ENCODE measurements at regions not wholly inside any gene's neighbourhood (a gene's known extent, or its start where the extent isn't known, plus 50 kb on each side); places are given as distances from the start of the nearest gene placed in this dataset.

DNA sequence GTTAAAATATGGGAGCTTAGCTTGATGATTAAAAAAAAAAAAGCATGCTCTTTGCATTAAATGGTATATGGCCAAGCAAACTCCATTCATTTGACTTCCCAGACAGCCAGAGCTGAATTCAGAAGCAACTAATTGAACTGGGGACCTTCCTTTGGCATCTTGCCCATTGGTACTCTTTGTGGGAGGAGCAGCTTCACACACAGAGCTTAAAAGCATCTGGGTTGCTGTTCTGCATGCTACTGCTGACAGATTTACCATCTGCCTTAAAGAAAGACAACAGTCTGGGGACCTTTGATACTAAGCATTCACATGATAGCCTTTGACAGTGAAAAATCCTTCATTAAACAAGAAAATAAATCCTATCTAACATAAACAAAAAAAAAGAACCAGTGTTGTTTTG lies 977.9 kb downstream of the TMTC2 start:
- no peak overlapping the region for H3K4me2 ChIP-seq (replicated peaks; ENCODE audit: low read depth, low read length, poor library complexity, severe bottlenecking)
- ChIA-PET POLR2A (no interaction called here), CTCF (no interaction called here)
- no peaks in the 10 kb centered on the region for H4K20me1 ChIP-seq (ENCODE audit: control insufficient read depth, insufficient read depth, low read length, poor library complexity, severe bottlenecking)
- no peak for DNase-seq
- H3K9ac ChIP-seq (ENCODE audit: low read length) = no peak overlapping the region
- no peak overlapping the region for H3K4me3 ChIP-seq (ENCODE audit: control extremely low read depth in 1 of 5, extremely low read depth in 1 of 5, insufficient read depth in 1 of 5, low read depth in 2 of 5, low read length in 4 of 5)
- H3K36me3 ChIP-seq (replicated peaks in 1 of 2; ENCODE audit: control extremely low read depth in 1 of 2, control insufficient read depth in 1 of 2, extremely low read depth in 1 of 2, insufficient read depth in 2 of 2, low read length in 1 of 2) = no peaks in the 10 kb centered on the region
- H3K79me2 ChIP-seq (ENCODE audit: control insufficient read depth, insufficient read depth, low read length) = no peaks in the 10 kb centered on the region
- H3K9me3 ChIP-seq (ENCODE audit: control extremely low read depth in 1 of 3, control insufficient read depth in 2 of 3, insufficient read depth in 1 of 3, low read length in 2 of 3) = no peaks in the 10 kb centered on the region
- Mint-ChIP-seq H3K27ac (no peak overlapping the region), H3K4me3 (no peak overlapping the region), H3K9me3 (ENCODE audit: insufficient read depth) (no peaks in the 10 kb centered on the region), H3K27me3 (no peaks in the 10 kb centered on the region), H3K4me1 (no peaks in the 10 kb centered on the region)
- H2AFZ ChIP-seq (ENCODE audit: insufficient read depth, low read depth, low read length, poor library complexity, severe bottlenecking) = no peak overlapping the region
- H3K27ac ChIP-seq (ENCODE audit: low read length in 2 of 2) = no peak overlapping the region
- ATAC-seq (ENCODE audit: low read depth) = no peak
- H3K27me3 ChIP-seq (replicated peaks in 1 of 4; ENCODE audit: control extremely low read depth in 1 of 4, control insufficient read depth in 3 of 4, insufficient read depth in 4 of 4, low read length in 3 of 4) = no peaks in the 10 kb centered on the region
- H3K4me1 ChIP-seq (ENCODE audit: control insufficient read depth in 2 of 2, insufficient read depth in 2 of 2, low read length in 2 of 2) = no peaks in the 10 kb centered on the region
- TF ChIP-seq CTCF (IDR thresholded peaks at IDR 0.05) (no peak), EZH2 (IDR thresholded peaks at IDR 0.05; ENCODE audit: borderline replicate concordance, insufficient read depth, low read depth, low read length, poor library complexity, severe bottlenecking) (no peak)
- intact Hi-C loops (cut with micrococcal nuclease) = no loop called here

GRCh38 chr12:83660727-83661358 lies 974.1 kb downstream of the TMTC2 start:
- CTCF ChIA-PET = no interaction called here
- Histone ChIP-seq H2AFZ (ENCODE audit: insufficient read depth, low read depth, low read length, poor library complexity, severe bottlenecking) (no peak overlapping the region), H3K27ac (ENCODE audit: low read length in 2 of 2) (no peak overlapping the region), H3K4me3 (ENCODE audit: control extremely low read depth in 1 of 5, extremely low read depth in 1 of 5, insufficient read depth in 1 of 5, low read depth in 2 of 5, low read length in 4 of 5) (no peak overlapping the region), H3K79me2 (ENCODE audit: control insufficient read depth, insufficient read depth, low read length) (no peaks in the 10 kb centered on the region), H3K9ac (ENCODE audit: low read length) (no peak overlapping the region), H3K9me3 (ENCODE audit: control extremely low read depth in 1 of 3, control insufficient read depth in 2 of 3, insufficient read depth in 1 of 3, low read length in 2 of 3) (peaks cover 0 to 1% (median 0%) of the 10 kb centered on the region in 3 donors), H3K27me3 (replicated peaks in 1 of 4; ENCODE audit: control extremely low read depth in 1 of 4, control insufficient read depth in 3 of 4, insufficient read depth in 4 of 4, low read length in 3 of 4) (no peaks in the 10 kb centered on the region), H3K4me2 (replicated peaks; ENCODE audit: low read depth, low read length, poor library complexity, severe bottlenecking) (no peak overlapping the region), H3K36me3 (replicated peaks in 1 of 2; ENCODE audit: control extremely low read depth in 1 of 2, control insufficient read depth in 1 of 2, extremely low read depth in 1 of 2, insufficient read depth in 2 of 2, low read length in 1 of 2) (no peaks in the 10 kb centered on the region), H4K20me1 (ENCODE audit: control insufficient read depth, insufficient read depth, low read length, poor library complexity, severe bottlenecking) (no peaks in the 10 kb centered on the region), H3K4me1 (ENCODE audit: control insufficient read depth in 2 of 2, insufficient read depth in 2 of 2, low read length in 2 of 2) (no peaks in the 10 kb centered on the region)
- no peaks in the 10 kb centered on the region for H3K4me1 Mint-ChIP-seq
- H3K9me3 Mint-ChIP-seq (ENCODE audit: insufficient read depth) = no peaks in the 10 kb centered on the region
- no peak overlapping the region for H3K27ac Mint-ChIP-seq
- no peak overlapping the region for H3K4me3 Mint-ChIP-seq
- 100% methylated on average over 2 of the region's 3 CpGs for whole genome bisulfite sequencing (ENCODE audit: insufficient coverage)
- DNase-seq (no peak), ATAC-seq (ENCODE audit: low read depth) (no peak)
- POLR2A ChIA-PET = no interaction called here
- intact Hi-C loops (cut with micrococcal nuclease) = no loop called here
- no peaks in the 10 kb centered on the region for H3K27me3 Mint-ChIP-seq
- TF ChIP-seq EZH2 (IDR thresholded peaks at IDR 0.05; ENCODE audit: borderline replicate concordance, insufficient read depth, low read depth, low read length, poor library complexity, severe bottlenecking) (no peak), CTCF (IDR thresholded peaks at IDR 0.05) (no peak)

Data from B cell (primary cell).